CD4-positive, alpha-beta T cell (primary cell): ENCODE measurements at regions not wholly inside any gene's neighbourhood (a gene's known extent, or its start where the extent isn't known, plus 50 kb on each side); places are given as distances from the start of the nearest gene placed in this dataset.

Experiments used
- ATAC-seq: fragments of 200-7000 bp; cut with Tn5 transposase; one replicate; pipeline ENCODE4 v1.10.0; 2022; ENCODE audit warnings: mild to moderate bottlenecking; ENCODE audit not compliant: poor library complexity
- CTCF ChIA-PET: fragments of 350-600 bp; sonication (Branson Sonifier 250); formaldehyde crosslinking; loops from one replicate; lab custom pipeline; 2021; ENCODE audit warnings: antibody characterized with exemption, inconsistent platforms; lab: Charles Lee
- POLR2A ChIA-PET: fragments of 350-600 bp; sonication (Branson Sonifier 250); formaldehyde crosslinking; loops from one replicate; lab custom pipeline; 2021; ENCODE audit warnings: antibody characterized with exemption, inconsistent platforms; lab: Charles Lee
- DNase-seq, 14 experiments: peaks; one replicate each; pipeline ENCODE4 v3.0.0-alpha.2; 2013 to 2020; ENCODE audit warnings: mixed read lengths in 2 of 14
- H3K27ac ChIP-seq, 2 donors: one replicate each; pipeline versions ENCODE4 v1.5.1 to v1.7.0; 2013; ENCODE audit warnings: low read length in 2 of 2, low read depth in 1 of 2, mild to moderate bottlenecking in 1 of 2
- H3K27me3 ChIP-seq, 2 experiments: 1 replicate in 1 of 2; 2 replicates in 1 of 2; pipeline versions ENCODE4 v1.6.1 to v1.7.0; 2013; ENCODE audit warnings: low read length in 2 of 2, control low read depth in 1 of 2, mild to moderate bottlenecking in 1 of 2, moderate library complexity in 1 of 2; ENCODE audit not compliant: insufficient read depth in 2 of 2, control insufficient read depth in 1 of 2
- H3K36me3 ChIP-seq: one replicate; pipeline ENCODE4 v1.6.1; 2013; ENCODE audit warnings: low read length, control low read depth; ENCODE audit not compliant: insufficient read depth
- H3K4me1 ChIP-seq: one replicate; pipeline ENCODE4 v1.6.1; 2013; ENCODE audit warnings: low read length, control low read depth; ENCODE audit not compliant: insufficient read depth
- H3K4me3 ChIP-seq: one replicate; pipeline ENCODE4 v1.5.1; 2013; ENCODE audit warnings: mild to moderate bottlenecking, low read length, moderate library complexity
- H3K9me3 ChIP-seq, 2 experiments: 1 replicate in 1 of 2; 2 replicates in 1 of 2; pipeline versions ENCODE4 v1.6.1 to v1.7.0; 2013; ENCODE audit warnings: low read length in 2 of 2, mild to moderate bottlenecking in 2 of 2, control low read depth in 1 of 2, moderate library complexity in 1 of 2; ENCODE audit not compliant: control insufficient read depth in 1 of 2, insufficient read depth in 1 of 2
- H3K27ac Mint-ChIP-seq: one replicate; pipeline ENCODE4 v1.8.0; 2020; ENCODE audit warnings: mixed read lengths
- H3K27me3 Mint-ChIP-seq: one replicate; pipeline ENCODE4 v1.8.0; 2021; ENCODE audit warnings: mixed read lengths
- H3K36me3 Mint-ChIP-seq: one replicate; pipeline ENCODE4 v1.8.0; 2021; ENCODE audit warnings: low read depth, mixed read lengths
- H3K4me1 Mint-ChIP-seq: one replicate; pipeline ENCODE4 v1.8.0; 2021; ENCODE audit warnings: low read depth, mixed read lengths
- H3K4me3 Mint-ChIP-seq: one replicate; pipeline ENCODE4 v1.8.0; 2020; ENCODE audit warnings: mild to moderate bottlenecking, mixed read lengths
- H3K9me3 Mint-ChIP-seq: one replicate; pipeline ENCODE4 v1.8.0; 2020; ENCODE audit warnings: mixed read lengths
- intact Hi-C, 2 experiments: fragments of 100-400 bp; cut with DNase I in 1 of 2; cut with micrococcal nuclease in 1 of 2; formaldehyde crosslinking; loops; one replicate each; pipeline versions ENCODE4 v1.15.1 to v1.9.0; 2023 to 2025; cut with DNase I, micrococcal nuclease
- TF ChIP-seq, protein P1 (sequence below): fragments of 200-600 bp; IDR thresholded peaks from one replicate; pipeline ENCODE4 v1.8.0; 2022; ENCODE audit warnings: antibody characterized with exemption, mild to moderate bottlenecking

DNA sequence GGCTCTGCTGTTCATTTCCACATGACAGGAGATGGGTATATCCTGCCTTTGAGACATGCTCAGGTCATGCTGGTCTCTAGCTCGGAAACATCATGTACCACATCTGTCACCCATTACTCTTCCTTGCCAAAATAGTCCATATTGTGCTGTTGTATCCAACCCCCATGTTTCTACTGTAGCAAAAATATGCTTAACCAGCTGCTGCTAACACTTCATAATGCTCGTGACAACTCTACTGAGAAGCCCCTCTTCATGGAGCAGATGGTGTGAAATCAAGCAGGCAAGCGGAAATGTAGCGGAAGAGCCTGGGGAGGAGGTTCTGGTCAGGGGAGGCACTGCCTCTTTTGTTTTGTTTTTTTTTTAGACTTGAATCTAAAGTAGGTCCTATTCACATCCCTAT lies 82.9 kb downstream of the NPY start:
- Mint-ChIP-seq H3K27ac (no peak overlapping the region), H3K36me3 (no peaks in the 10 kb centered on the region), H3K27me3 (no peaks in the 10 kb centered on the region), H3K4me3 (no peak overlapping the region), H3K4me1 (no peaks in the 10 kb centered on the region), H3K9me3 (no peaks in the 10 kb centered on the region)
- H3K36me3 ChIP-seq: no peaks in the 10 kb centered on the region
- intact Hi-C loops: no loop called here
- ChIA-PET POLR2A (no interaction called here), CTCF (interaction anchor here (1.1 kb wide), 1 partner anchor 9 kb away, joined by 3 read pairs; no protein-coding TSS in a partner anchor)
- no peaks in the 10 kb centered on the region for H3K9me3 ChIP-seq
- ATAC-seq (no peak), DNase-seq (no peak)
- no peaks in the 10 kb centered on the region for H3K4me1 ChIP-seq
- no peak overlapping the region for H3K27ac ChIP-seq
- no peak overlapping the region for H3K4me3 ChIP-seq
- peaks cover 0 to 3% of the 10 kb centered on the region in 2 experiments for H3K27me3 ChIP-seq
- TF ChIP-seq, protein P1, sequence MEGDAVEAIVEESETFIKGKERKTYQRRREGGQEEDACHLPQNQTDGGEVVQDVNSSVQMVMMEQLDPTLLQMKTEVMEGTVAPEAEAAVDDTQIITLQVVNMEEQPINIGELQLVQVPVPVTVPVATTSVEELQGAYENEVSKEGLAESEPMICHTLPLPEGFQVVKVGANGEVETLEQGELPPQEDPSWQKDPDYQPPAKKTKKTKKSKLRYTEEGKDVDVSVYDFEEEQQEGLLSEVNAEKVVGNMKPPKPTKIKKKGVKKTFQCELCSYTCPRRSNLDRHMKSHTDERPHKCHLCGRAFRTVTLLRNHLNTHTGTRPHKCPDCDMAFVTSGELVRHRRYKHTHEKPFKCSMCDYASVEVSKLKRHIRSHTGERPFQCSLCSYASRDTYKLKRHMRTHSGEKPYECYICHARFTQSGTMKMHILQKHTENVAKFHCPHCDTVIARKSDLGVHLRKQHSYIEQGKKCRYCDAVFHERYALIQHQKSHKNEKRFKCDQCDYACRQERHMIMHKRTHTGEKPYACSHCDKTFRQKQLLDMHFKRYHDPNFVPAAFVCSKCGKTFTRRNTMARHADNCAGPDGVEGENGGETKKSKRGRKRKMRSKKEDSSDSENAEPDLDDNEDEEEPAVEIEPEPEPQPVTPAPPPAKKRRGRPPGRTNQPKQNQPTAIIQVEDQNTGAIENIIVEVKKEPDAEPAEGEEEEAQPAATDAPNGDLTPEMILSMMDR: no peak

DNA sequence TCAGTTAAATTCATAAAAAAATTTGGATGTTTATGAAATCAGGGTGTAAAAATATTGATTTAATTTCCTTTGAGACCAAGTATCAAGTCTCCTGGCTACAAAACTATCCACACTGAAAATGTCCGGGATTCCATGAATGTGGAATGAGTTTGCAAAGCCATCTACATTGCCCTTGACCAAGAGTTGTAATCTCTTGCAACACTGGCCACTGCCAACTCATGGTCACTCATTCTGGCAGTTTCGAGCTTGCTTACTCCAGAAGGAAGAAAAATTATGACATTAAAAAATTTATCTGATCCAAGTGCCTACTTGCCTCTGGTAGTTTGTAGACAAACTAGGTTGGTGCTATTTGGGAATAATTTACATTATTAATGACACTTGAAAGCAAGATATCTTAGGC lies 84.2 kb downstream of the NPY start:
- H3K27me3 ChIP-seq: peaks cover 0 to 3% of the 10 kb centered on the region in 2 experiments
- Mint-ChIP-seq H3K27ac (no peak overlapping the region), H3K27me3 (no peaks in the 10 kb centered on the region), H3K36me3 (no peaks in the 10 kb centered on the region), H3K4me3 (no peak overlapping the region), H3K4me1 (no peaks in the 10 kb centered on the region), H3K9me3 (no peaks in the 10 kb centered on the region)
- intact Hi-C loops: no loop called here
- DNase-seq (no peak), ATAC-seq (no peak)
- H3K36me3 ChIP-seq: no peaks in the 10 kb centered on the region
- TF ChIP-seq, protein P1: no peak
- H3K27ac ChIP-seq: no peak overlapping the region
- H3K4me3 ChIP-seq: no peak overlapping the region
- CTCF ChIA-PET: no interaction called here
- POLR2A ChIA-PET: no interaction called here
- no peaks in the 10 kb centered on the region for H3K4me1 ChIP-seq
- no peaks in the 10 kb centered on the region for H3K9me3 ChIP-seq

DNA sequence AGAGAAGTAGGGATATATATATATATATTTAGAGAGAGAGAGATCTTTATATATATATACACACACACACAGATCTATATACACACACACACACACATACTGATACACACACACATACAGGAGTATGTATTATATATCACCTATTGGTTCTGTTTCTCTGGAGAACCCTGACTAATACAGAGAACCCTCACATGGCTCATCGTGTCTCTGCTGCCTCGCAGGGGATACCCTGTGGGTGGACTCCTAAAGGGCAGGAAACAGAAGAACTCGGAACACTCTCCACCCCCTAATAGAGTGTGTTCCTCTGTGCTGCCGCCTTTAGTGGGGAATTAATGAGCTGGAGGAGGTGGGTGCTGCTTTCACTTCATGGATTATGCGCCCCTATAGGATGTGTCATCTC lies 86.6 kb downstream of the NPY start:
- no peaks in the 10 kb centered on the region for H3K4me1 Mint-ChIP-seq
- TF ChIP-seq, protein P1: no peak
- Histone ChIP-seq H3K27me3 (peaks cover 0 to 3% of the 10 kb centered on the region in 2 experiments), H3K36me3 (no peaks in the 10 kb centered on the region), H3K9me3 (no peaks in the 10 kb centered on the region), H3K27ac (no peak overlapping the region), H3K4me1 (no peaks in the 10 kb centered on the region), H3K4me3 (no peak overlapping the region)
- DNase-seq (no peak), ATAC-seq (no peak)
- no peaks in the 10 kb centered on the region for H3K9me3 Mint-ChIP-seq
- no peak overlapping the region for H3K27ac Mint-ChIP-seq
- ChIA-PET POLR2A (no interaction called here), CTCF (no interaction called here)
- no peaks in the 10 kb centered on the region for H3K36me3 Mint-ChIP-seq
- H3K4me3 Mint-ChIP-seq: no peak overlapping the region
- H3K27me3 Mint-ChIP-seq: no peaks in the 10 kb centered on the region
- intact Hi-C loops: no loop called here
